Heart left ventricle (tissue), 13 donors: ENCODE measurements at regions not wholly inside any gene's neighbourhood (a gene's known extent, or its start where the extent isn't known, plus 50 kb on each side); places are given as distances from the start of the nearest gene placed in this dataset.

Source experiments
- CTCF ChIP-seq, 12 donors: fragments of 200-600 bp; sonication (generic) in 4 of 12; IDR thresholded peaks; one replicate each; pipeline versions ENCODE4 v1.5.0 to v1.8.0; 2018 to 2022; ENCODE audit warnings: antibody characterized with exemption in 12 of 12, mild to moderate bottlenecking in 5 of 12
- POLR2A ChIP-seq, 2 donors: fragments of 450-650 bp; IDR thresholded peaks; one replicate each; pipeline ENCODE4 v1.6.1; 2017; ENCODE audit warnings: antibody characterized with exemption in 2 of 2, mild to moderate bottlenecking in 2 of 2, moderate library complexity in 2 of 2
- donor health status: ischemic (EF 13 %, LVEDD 7.1; RV severe dilation, severe dysfunction).
- donor health status: DM: no; HTN: yes; CAD: no.
- donor health status: DM: no; HTN: no; CAD: no.
- donor health status: ischemic (EF 25% LVEDD 6.9; RV normal size, moderate dysfunction).
- donor health status: ischemic (EF 25% LVEDD 5.7; RV mildly dilated, moderate dysfunction).
- donor health status: ischemic (EF 35%, LVEDD 5.7; RV mildly dilated, moderate dysfunction).
- donor health status: nonischemic (EF 11% LVEDD 7.7; RV severe dilation, severe dysfunction).
- donor health status: DM: yes; HTN: yes; CAD: no.
- donor health status: PGD.
- donor health status: ischemic (EF 29% LVEDD 5.4; RV normal size, mild dysfunction).
- donor health status: nonischemic (EF 23%, LVEDD 6.1; RV moderate dilation, normal function).

GRCh38 chr2:199119796-199120195 lies 337.9 kb downstream of the SATB2 start:
- TF ChIP-seq CTCF (IDR thresholded peaks at IDR 0.05) (no peak), POLR2A (IDR thresholded peaks at IDR 0.05) (no peak)
